Adrenal gland (tissue), 5 donors: ENCODE measurements at regions not wholly inside any gene's neighbourhood (a gene's known extent, or its start where the extent isn't known, plus 50 kb on each side); places are given as distances from the start of the nearest gene placed in this dataset.

ENCODE experiments used
- POLR2A ChIP-seq, 2 donors: fragments of 450-650 bp; IDR thresholded peaks; one replicate each; pipeline ENCODE4 v1.6.1; 2017; ENCODE audit warnings: antibody characterized with exemption in 2 of 2, mild to moderate bottlenecking in 2 of 2, moderate library complexity in 1 of 2
- TF ChIP-seq, protein P1 (sequence below), 6 experiments: fragments of 450-650 bp in 4 of 6; fragments of 200-600 bp in 2 of 6; sonication (generic) in 1 of 6; IDR thresholded peaks; 1 replicate in 5 of 6; 2 replicates in 1 of 6; pipeline versions ENCODE4 v1.5.1 to v1.8.0; 2016 to 2021; ENCODE audit warnings: antibody characterized with exemption in 6 of 6, mild to moderate bottlenecking in 2 of 6, moderate library complexity in 1 of 6
- donor health status: DM: no; HTN: no; CAD: no.

DNA sequence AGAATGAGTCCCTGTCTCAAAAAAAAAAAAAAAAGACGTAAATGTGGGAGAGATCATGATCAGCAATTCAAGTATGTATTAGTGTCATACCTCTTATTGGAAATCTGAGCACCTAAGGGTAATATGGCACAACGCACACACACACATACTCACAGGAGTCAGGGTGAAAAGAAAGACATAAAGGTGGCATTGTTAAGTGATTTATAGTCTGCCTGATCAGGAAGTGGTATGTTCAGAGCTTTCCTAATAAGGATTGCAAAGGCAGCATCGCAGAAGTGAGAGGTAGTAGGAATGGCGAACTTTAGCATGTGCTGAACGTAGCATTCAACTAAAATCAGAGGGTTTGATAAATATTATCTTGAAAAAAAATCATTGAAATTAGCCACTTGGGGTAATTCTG lies 854.3 kb downstream of the METTL15 start:
- TF ChIP-seq POLR2A (IDR thresholded peaks at IDR 0.05) = no peak
- TF ChIP-seq, protein P1, sequence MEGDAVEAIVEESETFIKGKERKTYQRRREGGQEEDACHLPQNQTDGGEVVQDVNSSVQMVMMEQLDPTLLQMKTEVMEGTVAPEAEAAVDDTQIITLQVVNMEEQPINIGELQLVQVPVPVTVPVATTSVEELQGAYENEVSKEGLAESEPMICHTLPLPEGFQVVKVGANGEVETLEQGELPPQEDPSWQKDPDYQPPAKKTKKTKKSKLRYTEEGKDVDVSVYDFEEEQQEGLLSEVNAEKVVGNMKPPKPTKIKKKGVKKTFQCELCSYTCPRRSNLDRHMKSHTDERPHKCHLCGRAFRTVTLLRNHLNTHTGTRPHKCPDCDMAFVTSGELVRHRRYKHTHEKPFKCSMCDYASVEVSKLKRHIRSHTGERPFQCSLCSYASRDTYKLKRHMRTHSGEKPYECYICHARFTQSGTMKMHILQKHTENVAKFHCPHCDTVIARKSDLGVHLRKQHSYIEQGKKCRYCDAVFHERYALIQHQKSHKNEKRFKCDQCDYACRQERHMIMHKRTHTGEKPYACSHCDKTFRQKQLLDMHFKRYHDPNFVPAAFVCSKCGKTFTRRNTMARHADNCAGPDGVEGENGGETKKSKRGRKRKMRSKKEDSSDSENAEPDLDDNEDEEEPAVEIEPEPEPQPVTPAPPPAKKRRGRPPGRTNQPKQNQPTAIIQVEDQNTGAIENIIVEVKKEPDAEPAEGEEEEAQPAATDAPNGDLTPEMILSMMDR (IDR thresholded peaks at IDR 0.05) = no peak
